Neutrophil (primary cell): ENCODE measurements at regions not wholly inside any gene's neighbourhood (a gene's known extent, or its start where the extent isn't known, plus 50 kb on each side); places are given as distances from the start of the nearest gene placed in this dataset.

Source experiments
- H3K27ac ChIP-seq: fragments of 200-600 bp; sonication (generic); 2 replicates; pipeline ENCODE4 v1.5.1; 2016; ENCODE audit warnings: mild to moderate bottlenecking, moderate library complexity
- H3K27me3 ChIP-seq: fragments of 200-600 bp; sonication (generic); 2 replicates; pipeline ENCODE4 v1.6.0; 2016; ENCODE audit warnings: mild to moderate bottlenecking
- H3K36me3 ChIP-seq: fragments of 200-600 bp; sonication (generic); 2 replicates; pipeline ENCODE4 v1.5.1; 2017
- H3K4me1 ChIP-seq, 2 experiments: fragments of 200-600 bp in 1 of 2; sonication (generic) in 1 of 2; 1 replicate in 1 of 2; 2 replicates in 1 of 2; pipeline versions ENCODE4 v1.5.1 to v1.6.1; 2013 to 2016; ENCODE audit warnings: low read depth in 1 of 2, low read length in 1 of 2, mild to moderate bottlenecking in 1 of 2, moderate library complexity in 1 of 2; ENCODE audit not compliant: control insufficient read depth in 1 of 2, insufficient read depth in 1 of 2
- H3K4me3 ChIP-seq, 2 experiments: fragments of 200-600 bp in 1 of 2; sonication (generic) in 1 of 2; 1 replicate in 1 of 2; 2 replicates in 1 of 2; pipeline ENCODE4 v1.5.1; 2013 to 2016; ENCODE audit warnings: low read depth in 1 of 2, low read length in 1 of 2, mild to moderate bottlenecking in 1 of 2, moderate library complexity in 1 of 2
- H3K9me3 ChIP-seq: fragments of 200-600 bp; sonication (generic); 2 replicates; pipeline ENCODE4 v1.5.1; 2016
- CTCF ChIP-seq: fragments of 200-600 bp; sonication (generic); IDR thresholded peaks from 2 replicates; pipeline ENCODE4 v1.5.1; 2016; ENCODE audit warnings: antibody characterized with exemption

GRCh38 chr19:5212101-5212500 is 128.5 kb downstream of the PTPRS start:
- no peaks in the 10 kb centered on the region for H3K4me1 ChIP-seq
- no peak overlapping the region for H3K4me3 ChIP-seq
- H3K27ac ChIP-seq = no peak overlapping the region
- H3K27me3 ChIP-seq = no peaks in the 10 kb centered on the region
- H3K9me3 ChIP-seq = no peaks in the 10 kb centered on the region
- H3K36me3 ChIP-seq = peaks cover 3% of the 10 kb centered on the region
- no peak for TF ChIP-seq CTCF

- peaks cover 3% of the 10 kb centered on the region for H3K36me3 ChIP-seq
- TF ChIP-seq CTCF = no peak
Observed at GRCh38 chr19:5211217-5211822, 129.3 kb downstream of the PTPRS start.

GRCh38 chr19:5210556-5210955 is 130.1 kb downstream of the PTPRS start:
- Histone ChIP-seq H3K36me3 (peaks cover 3% of the 10 kb centered on the region), H3K27me3 (no peaks in the 10 kb centered on the region), H3K4me1 (peaks cover 4 to 12% of the 10 kb centered on the region in 2 experiments), H3K9me3 (no peaks in the 10 kb centered on the region), H3K27ac (no peak overlapping the region), H3K4me3 (no peak overlapping the region)
- TF ChIP-seq CTCF = no peak

More at GRCh38 chr19:5211217-5211822, 129.3 kb downstream of the PTPRS start:
- H3K27me3 ChIP-seq = no peaks in the 10 kb centered on the region
- no peaks in the 10 kb centered on the region for H3K9me3 ChIP-seq
- H3K27ac ChIP-seq = no peak overlapping the region
- peaks cover 0 to 4% of the 10 kb centered on the region in 2 experiments for H3K4me1 ChIP-seq
- no peak overlapping the region for H3K4me3 ChIP-seq

- Histone ChIP-seq H3K27ac (no peak overlapping the region), H3K4me3 (no peak overlapping the region), H3K4me1 (peaks cover 7 to 22% of the 10 kb centered on the region in 2 experiments), H3K27me3 (no peaks in the 10 kb centered on the region), H3K9me3 (no peaks in the 10 kb centered on the region), H3K36me3 (no peaks in the 10 kb centered on the region)
- no peak for TF ChIP-seq CTCF
Observed at GRCh38 chr19:5207806-5208205, 132.8 kb downstream of the PTPRS start.

- Histone ChIP-seq H3K36me3 (no peaks in the 10 kb centered on the region), H3K27me3 (no peaks in the 10 kb centered on the region), H3K4me1 (peaks cover 7 to 22% of the 10 kb centered on the region in 2 experiments), H3K9me3 (no peaks in the 10 kb centered on the region), H3K27ac (no peak overlapping the region), H3K4me3 (no peak overlapping the region)
- TF ChIP-seq CTCF = no peak
Observed at GRCh38 chr19:5206751-5207075, 133.9 kb downstream of the PTPRS start.
